Transverse colon (tissue), 4 donors: ENCODE measurements at regions not wholly inside any gene's neighbourhood (a gene's known extent, or its start where the extent isn't known, plus 50 kb on each side); places are given as distances from the start of the nearest gene placed in this dataset.

Experiments used
- CTCF ChIP-seq, 5 experiments: fragments of 200-600 bp in 3 of 5; fragments of 450-650 bp in 2 of 5; sonication (generic) in 3 of 5; IDR thresholded peaks; 1 replicate in 2 of 5; 2 replicates in 3 of 5; pipeline ENCODE4 v1.5.1; 2016 to 2017; ENCODE audit warnings: antibody characterized with exemption in 5 of 5, inconsistent platforms in 3 of 5, mild to moderate bottlenecking in 2 of 5, moderate library complexity in 1 of 5
- POLR2AphosphoS5 ChIP-seq, 3 donors: sonication (generic); formaldehyde crosslinking; IDR thresholded peaks; one replicate each; pipeline ENCODE4 v1.6.1; 2016; ENCODE audit warnings: antibody characterized with exemption in 3 of 3

GRCh38 chr3:163939926-163940325 is 1138.4 kb downstream of the SI start:
- TF ChIP-seq CTCF (IDR thresholded peaks at IDR 0.05), result no peak
- TF ChIP-seq POLR2AphosphoS5 (IDR thresholded peaks at IDR 0.05), result no peak
